ENCODE measurements at regions not wholly inside any gene's neighbourhood (a gene's known extent, or its start where the extent isn't known, plus 50 kb on each side); places are given as distances from the start of the nearest gene placed in this dataset.

DNA sequence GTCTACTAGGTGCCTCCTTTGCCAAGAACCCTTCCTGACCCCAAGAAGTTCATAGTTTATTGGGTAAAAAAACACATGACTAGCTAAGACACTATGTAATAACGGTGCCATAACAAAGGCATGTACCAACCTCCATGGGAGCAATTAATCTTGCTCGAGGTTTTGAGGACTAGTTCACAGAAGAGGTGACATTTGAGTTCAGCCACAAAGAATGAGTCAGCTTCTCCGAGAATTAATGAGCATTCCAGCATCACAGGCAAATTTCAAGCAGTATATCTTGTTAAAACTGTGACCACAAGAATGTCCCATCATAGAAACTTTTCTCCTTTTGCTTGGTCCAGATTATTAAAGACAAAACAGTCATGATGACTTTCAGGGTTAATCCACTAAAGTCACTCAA lies 113.0 kb upstream of the RAP1B start:
- no peaks in the 10 kb centered on the region for H3K79me2 ChIP-seq (ENCODE audit: insufficient read depth, low read length)
- no peak overlapping the region for H3K4me2 ChIP-seq (ENCODE audit: low read length)
- no peak overlapping the region for H2AFZ ChIP-seq (ENCODE audit: low read length)
- no peaks in the 10 kb centered on the region for H3K9me2 ChIP-seq (ENCODE audit: low read depth, low read length)
- no peaks in the 10 kb centered on the region for H3K9me3 ChIP-seq (ENCODE audit: low read length)
- H3K9ac ChIP-seq (ENCODE audit: low read length), result no peak overlapping the region
- H3K4me1 ChIP-seq (ENCODE audit: insufficient read depth, low read length, severe bottlenecking), result no peaks in the 10 kb centered on the region
- no peak overlapping the region for H3K4me3 ChIP-seq (ENCODE audit: low read depth, low read length, poor library complexity, severe bottlenecking)
- no peaks in the 10 kb centered on the region for H3F3A ChIP-seq (ENCODE audit: insufficient read depth, low read length)
- H3K36me3 ChIP-seq (ENCODE audit: insufficient read depth, low read length), result no peaks in the 10 kb centered on the region
- 0 out of 2 replicates have a peak, but pooled peaks cover 5% of the 10 kb centered on the region for H3K27me3 ChIP-seq (ENCODE audit: insufficient read depth, low read length)
- TF ChIP-seq, protein P1, sequence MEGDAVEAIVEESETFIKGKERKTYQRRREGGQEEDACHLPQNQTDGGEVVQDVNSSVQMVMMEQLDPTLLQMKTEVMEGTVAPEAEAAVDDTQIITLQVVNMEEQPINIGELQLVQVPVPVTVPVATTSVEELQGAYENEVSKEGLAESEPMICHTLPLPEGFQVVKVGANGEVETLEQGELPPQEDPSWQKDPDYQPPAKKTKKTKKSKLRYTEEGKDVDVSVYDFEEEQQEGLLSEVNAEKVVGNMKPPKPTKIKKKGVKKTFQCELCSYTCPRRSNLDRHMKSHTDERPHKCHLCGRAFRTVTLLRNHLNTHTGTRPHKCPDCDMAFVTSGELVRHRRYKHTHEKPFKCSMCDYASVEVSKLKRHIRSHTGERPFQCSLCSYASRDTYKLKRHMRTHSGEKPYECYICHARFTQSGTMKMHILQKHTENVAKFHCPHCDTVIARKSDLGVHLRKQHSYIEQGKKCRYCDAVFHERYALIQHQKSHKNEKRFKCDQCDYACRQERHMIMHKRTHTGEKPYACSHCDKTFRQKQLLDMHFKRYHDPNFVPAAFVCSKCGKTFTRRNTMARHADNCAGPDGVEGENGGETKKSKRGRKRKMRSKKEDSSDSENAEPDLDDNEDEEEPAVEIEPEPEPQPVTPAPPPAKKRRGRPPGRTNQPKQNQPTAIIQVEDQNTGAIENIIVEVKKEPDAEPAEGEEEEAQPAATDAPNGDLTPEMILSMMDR (IDR thresholded peaks at IDR 0.05; ENCODE audit: low read length), result no peak
- TF ChIP-seq EZH2 (IDR thresholded peaks at IDR 0.05; ENCODE audit: borderline replicate concordance, low read length), result no peak
- H4K20me1 ChIP-seq (ENCODE audit: insufficient read depth, low read length), result no peaks in the 10 kb centered on the region
- H3K27ac ChIP-seq (ENCODE audit: low read depth, low read length, poor library complexity, severe bottlenecking), result no peak overlapping the region

DNA sequence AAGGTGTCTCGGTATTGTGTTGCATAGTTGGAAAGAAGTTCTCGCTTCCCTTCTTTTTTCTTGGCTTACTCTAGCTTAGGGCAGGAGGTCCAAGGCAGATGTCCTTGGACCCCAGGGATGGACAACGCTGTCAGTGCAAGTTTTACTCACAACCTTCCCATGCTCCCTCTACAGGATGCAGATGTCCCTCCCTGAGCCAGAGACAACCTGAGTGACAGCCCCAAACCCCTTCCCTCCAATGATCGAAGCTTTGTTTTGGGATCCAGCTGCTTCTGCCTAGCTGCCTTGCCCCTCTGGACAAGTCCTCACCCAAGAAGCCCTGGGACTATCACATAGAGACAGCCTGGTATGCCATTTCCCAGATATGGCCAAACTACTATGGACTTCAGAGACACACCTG lies 112.0 kb upstream of the RAP1B start:
- no peaks in the 10 kb centered on the region for H4K20me1 ChIP-seq (ENCODE audit: insufficient read depth, low read length)

DNA sequence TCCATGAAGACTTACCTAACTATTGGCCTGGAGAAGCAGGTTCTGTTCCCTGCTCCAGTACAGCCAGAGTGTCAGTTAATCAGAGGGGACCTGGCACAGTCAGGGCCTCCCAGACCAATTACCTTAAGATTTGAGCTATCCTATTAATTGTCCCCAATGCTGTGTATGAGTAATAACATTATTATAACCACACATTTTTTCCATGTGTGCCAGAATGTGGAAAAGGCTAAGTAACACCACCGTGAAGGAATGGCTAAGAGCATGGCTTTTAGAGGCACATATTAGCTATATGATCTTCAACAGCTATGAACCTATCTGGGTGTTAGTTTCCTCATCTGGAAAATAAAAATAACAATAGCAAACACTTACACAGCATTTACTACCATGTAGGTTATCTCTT lies 111.1 kb upstream of the RAP1B start:
- H4K20me1 ChIP-seq (ENCODE audit: insufficient read depth, low read length), result no peaks in the 10 kb centered on the region
- H3K79me2 ChIP-seq (ENCODE audit: insufficient read depth, low read length), result no peaks in the 10 kb centered on the region
- no peak overlapping the region for H3K9ac ChIP-seq (ENCODE audit: low read length)
- no peaks in the 10 kb centered on the region for H3K36me3 ChIP-seq (ENCODE audit: insufficient read depth, low read length)
- no peaks in the 10 kb centered on the region for H3F3A ChIP-seq (ENCODE audit: insufficient read depth, low read length)
- no peak overlapping the region for H3K27ac ChIP-seq (ENCODE audit: low read depth, low read length, poor library complexity, severe bottlenecking)
- no peak overlapping the region for H3K4me3 ChIP-seq (ENCODE audit: low read depth, low read length, poor library complexity, severe bottlenecking)
- no peaks in the 10 kb centered on the region for H3K9me2 ChIP-seq (ENCODE audit: low read depth, low read length)
- no peak for TF ChIP-seq EZH2 (IDR thresholded peaks at IDR 0.05; ENCODE audit: borderline replicate concordance, low read length)
- TF ChIP-seq, protein P1 (IDR thresholded peaks at IDR 0.05; ENCODE audit: low read length), result no peak
- H3K4me1 ChIP-seq (ENCODE audit: insufficient read depth, low read length, severe bottlenecking), result no peaks in the 10 kb centered on the region
- no peak overlapping the region for H3K4me2 ChIP-seq (ENCODE audit: low read length)
- no peak overlapping the region for H2AFZ ChIP-seq (ENCODE audit: low read length)
- H3K27me3 ChIP-seq (ENCODE audit: insufficient read depth, low read length), result 0 out of 2 replicates have a peak, but pooled peaks cover 5% of the 10 kb centered on the region
- no peaks in the 10 kb centered on the region for H3K9me3 ChIP-seq (ENCODE audit: low read length)

More for the DNA sequence above, 112.0 kb upstream of the RAP1B start:
- no peaks in the 10 kb centered on the region for H3K4me1 ChIP-seq (ENCODE audit: insufficient read depth, low read length, severe bottlenecking)
- TF ChIP-seq EZH2 (IDR thresholded peaks at IDR 0.05; ENCODE audit: borderline replicate concordance, low read length), result no peak
- no peak overlapping the region for H3K9ac ChIP-seq (ENCODE audit: low read length)
- no peaks in the 10 kb centered on the region for H3F3A ChIP-seq (ENCODE audit: insufficient read depth, low read length)
- H2AFZ ChIP-seq (ENCODE audit: low read length), result no peak overlapping the region
- H3K4me3 ChIP-seq (ENCODE audit: low read depth, low read length, poor library complexity, severe bottlenecking), result no peak overlapping the region
- H3K4me2 ChIP-seq (ENCODE audit: low read length), result no peak overlapping the region
- H3K27me3 ChIP-seq (ENCODE audit: insufficient read depth, low read length), result 0 out of 2 replicates have a peak, but pooled peaks cover 5% of the 10 kb centered on the region
- no peak overlapping the region for H3K27ac ChIP-seq (ENCODE audit: low read depth, low read length, poor library complexity, severe bottlenecking)
- no peaks in the 10 kb centered on the region for H3K9me2 ChIP-seq (ENCODE audit: low read depth, low read length)
- H3K36me3 ChIP-seq (ENCODE audit: insufficient read depth, low read length), result no peaks in the 10 kb centered on the region
- H3K9me3 ChIP-seq (ENCODE audit: low read length), result no peaks in the 10 kb centered on the region
- no peaks in the 10 kb centered on the region for H3K79me2 ChIP-seq (ENCODE audit: insufficient read depth, low read length)

DNA sequence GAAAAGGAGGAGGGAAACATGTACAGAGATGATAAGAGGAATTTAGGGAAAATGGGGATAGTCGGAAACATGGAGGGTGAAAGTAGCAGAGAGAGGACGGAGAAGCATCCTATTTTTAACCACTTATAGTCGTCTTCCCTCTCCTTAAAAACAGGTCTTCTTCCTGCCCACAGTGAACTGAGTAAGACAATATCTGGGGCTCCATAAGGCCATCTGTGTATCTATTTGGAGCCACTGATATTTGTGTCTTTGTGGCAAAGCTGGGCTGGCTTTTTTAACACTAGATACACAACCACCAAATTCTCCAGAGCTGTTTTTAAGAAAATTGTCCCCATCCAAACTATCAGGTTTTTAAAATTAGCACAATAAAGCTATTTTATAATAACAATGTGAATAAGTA lies 109.5 kb upstream of the RAP1B start:
- TF ChIP-seq, protein P1 (IDR thresholded peaks at IDR 0.05; ENCODE audit: low read length), result no peak
- no peak for TF ChIP-seq EZH2 (IDR thresholded peaks at IDR 0.05; ENCODE audit: borderline replicate concordance, low read length)
- Histone ChIP-seq H3K36me3 (ENCODE audit: insufficient read depth, low read length) (no peaks in the 10 kb centered on the region), H2AFZ (ENCODE audit: low read length) (no peak overlapping the region), H3K4me3 (ENCODE audit: low read depth, low read length, poor library complexity, severe bottlenecking) (no peak overlapping the region), H4K20me1 (ENCODE audit: insufficient read depth, low read length) (no peaks in the 10 kb centered on the region), H3K27ac (ENCODE audit: low read depth, low read length, poor library complexity, severe bottlenecking) (no peak overlapping the region), H3K4me2 (ENCODE audit: low read length) (no peak overlapping the region), H3K79me2 (ENCODE audit: insufficient read depth, low read length) (no peaks in the 10 kb centered on the region), H3K4me1 (ENCODE audit: insufficient read depth, low read length, severe bottlenecking) (no peaks in the 10 kb centered on the region), H3K27me3 (ENCODE audit: insufficient read depth, low read length) (0 out of 2 replicates have a peak, but pooled peaks cover 5% of the 10 kb centered on the region), H3K9ac (ENCODE audit: low read length) (no peak overlapping the region), H3F3A (ENCODE audit: insufficient read depth, low read length) (no peaks in the 10 kb centered on the region), H3K9me3 (ENCODE audit: low read length) (no peaks in the 10 kb centered on the region), H3K9me2 (ENCODE audit: low read depth, low read length) (no peaks in the 10 kb centered on the region)
